ENCODE measurements at regions not wholly inside any gene's neighbourhood (a gene's known extent, or its start where the extent isn't known, plus 50 kb on each side); places are given as distances from the start of the nearest gene placed in this dataset.

DNA sequence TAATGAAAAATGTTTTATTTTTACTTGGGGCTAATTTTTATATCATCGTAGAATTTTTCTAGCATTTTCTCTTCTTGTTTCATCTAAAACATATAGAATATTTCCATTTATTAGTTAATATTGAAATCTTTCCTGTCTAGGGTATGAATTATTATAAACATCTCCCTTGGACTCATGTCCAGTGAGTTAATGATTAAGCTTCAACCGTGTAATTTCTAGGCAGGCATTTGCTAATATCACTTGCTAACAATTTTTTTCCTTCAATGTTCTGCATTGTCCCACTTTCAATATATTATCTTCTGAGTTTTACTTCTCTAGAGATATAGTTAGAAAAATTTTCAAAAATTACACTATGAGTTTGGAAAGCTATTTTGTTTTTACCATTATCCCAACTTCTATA, 1371.6 kb upstream of the EPHA6 start:
- DNase-seq (ENCODE audit: low read depth) = no peak
- TF ChIP-seq, protein P1, sequence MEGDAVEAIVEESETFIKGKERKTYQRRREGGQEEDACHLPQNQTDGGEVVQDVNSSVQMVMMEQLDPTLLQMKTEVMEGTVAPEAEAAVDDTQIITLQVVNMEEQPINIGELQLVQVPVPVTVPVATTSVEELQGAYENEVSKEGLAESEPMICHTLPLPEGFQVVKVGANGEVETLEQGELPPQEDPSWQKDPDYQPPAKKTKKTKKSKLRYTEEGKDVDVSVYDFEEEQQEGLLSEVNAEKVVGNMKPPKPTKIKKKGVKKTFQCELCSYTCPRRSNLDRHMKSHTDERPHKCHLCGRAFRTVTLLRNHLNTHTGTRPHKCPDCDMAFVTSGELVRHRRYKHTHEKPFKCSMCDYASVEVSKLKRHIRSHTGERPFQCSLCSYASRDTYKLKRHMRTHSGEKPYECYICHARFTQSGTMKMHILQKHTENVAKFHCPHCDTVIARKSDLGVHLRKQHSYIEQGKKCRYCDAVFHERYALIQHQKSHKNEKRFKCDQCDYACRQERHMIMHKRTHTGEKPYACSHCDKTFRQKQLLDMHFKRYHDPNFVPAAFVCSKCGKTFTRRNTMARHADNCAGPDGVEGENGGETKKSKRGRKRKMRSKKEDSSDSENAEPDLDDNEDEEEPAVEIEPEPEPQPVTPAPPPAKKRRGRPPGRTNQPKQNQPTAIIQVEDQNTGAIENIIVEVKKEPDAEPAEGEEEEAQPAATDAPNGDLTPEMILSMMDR (IDR thresholded peaks at IDR 0.05; ENCODE audit: low read depth, low read length, missing control alignments) = no peak
- no peak overlapping the region for H3K4me3 ChIP-seq (ENCODE audit: low read depth, low read length)

DNA sequence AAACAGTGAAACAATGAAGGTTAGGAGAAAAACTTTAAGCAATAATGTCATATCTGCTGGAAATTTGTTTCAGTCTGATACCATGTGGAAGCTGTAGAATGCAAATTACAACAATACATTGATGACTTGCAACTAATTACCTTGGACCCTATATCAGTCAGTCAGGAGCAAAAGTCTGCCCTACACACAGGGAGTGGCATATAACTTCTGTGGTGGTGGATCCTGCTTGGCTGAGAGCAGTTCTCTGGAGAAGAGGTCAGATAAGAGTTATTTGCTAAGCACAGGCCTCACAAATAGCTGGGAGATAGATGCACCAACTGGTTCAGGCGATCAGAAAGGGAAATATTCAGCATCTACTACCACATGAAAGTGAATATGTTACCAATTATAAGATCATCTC, 1364.6 kb upstream of the EPHA6 start:
- no peak for DNase-seq (ENCODE audit: low read depth)
- TF ChIP-seq, protein P1 (IDR thresholded peaks at IDR 0.05; ENCODE audit: low read depth, low read length, missing control alignments) = no peak
- no peak overlapping the region for H3K4me3 ChIP-seq (ENCODE audit: low read depth, low read length)

DNA sequence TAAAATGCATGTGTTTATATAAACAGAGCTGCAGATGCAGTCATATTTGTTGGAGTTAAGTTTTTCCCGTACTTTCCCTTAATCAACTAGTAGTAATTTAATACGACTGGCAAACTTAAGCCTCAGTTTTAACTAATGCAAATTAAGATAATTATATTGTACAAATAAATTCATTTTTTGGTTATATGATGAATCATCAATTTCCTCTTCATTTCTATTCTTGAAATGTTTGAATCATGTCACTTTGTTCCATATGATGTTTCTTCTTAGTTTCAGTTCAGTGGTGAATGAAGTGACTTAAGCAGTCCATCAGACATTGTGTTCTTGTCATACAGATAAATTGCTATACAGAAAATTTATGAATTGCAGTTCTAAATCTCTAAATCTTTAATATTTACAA, 1361.2 kb upstream of the EPHA6 start:
- TF ChIP-seq, protein P1 (IDR thresholded peaks at IDR 0.05; ENCODE audit: low read depth, low read length, missing control alignments) = no peak
- no peak for DNase-seq (ENCODE audit: low read depth)
- no peak overlapping the region for H3K4me3 ChIP-seq (ENCODE audit: low read depth, low read length)

DNA sequence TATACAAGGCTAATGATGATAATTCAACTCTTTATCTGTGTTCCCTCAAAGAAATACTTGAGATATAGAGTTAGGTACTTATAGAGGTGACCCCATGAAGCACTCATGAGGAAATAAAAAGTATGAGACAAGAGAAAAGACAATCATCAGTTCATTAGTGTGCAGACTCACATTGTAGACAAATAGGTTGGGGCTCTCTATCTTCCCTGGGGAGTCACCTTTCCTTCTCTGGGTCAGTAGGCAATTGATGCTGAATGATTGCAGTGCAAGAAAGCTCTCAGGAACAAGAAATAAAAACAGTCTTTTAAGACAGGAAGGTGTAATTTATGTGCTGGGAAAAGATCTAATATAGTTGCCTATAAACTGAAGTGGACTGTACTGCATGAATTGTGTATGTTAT, 1357.6 kb upstream of the EPHA6 start:
- TF ChIP-seq, protein P1 (IDR thresholded peaks at IDR 0.05; ENCODE audit: low read depth, low read length, missing control alignments) = no peak
- no peak overlapping the region for H3K4me3 ChIP-seq (ENCODE audit: low read depth, low read length)
- DNase-seq (ENCODE audit: low read depth) = no peak

DNA sequence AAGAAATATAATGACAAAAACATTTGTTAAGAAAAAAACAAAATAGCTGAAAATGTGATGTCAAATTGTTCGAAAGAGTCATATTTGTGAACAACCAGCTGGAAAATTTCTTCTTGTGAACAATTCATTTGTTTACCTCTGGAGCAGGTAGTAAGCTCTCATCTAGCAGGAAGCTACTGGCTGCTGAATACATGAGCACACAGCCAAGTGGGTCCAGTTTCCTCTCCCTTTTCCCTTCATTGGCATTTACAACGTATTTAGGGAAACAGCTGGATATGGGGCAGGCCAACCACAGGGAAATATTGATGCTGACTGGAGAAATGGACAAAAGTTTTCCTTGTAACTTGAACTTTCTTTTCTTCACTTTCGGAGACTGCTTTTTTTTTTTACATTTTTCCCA, 1354.7 kb upstream of the EPHA6 start:
- DNase-seq (ENCODE audit: low read depth) = no peak
- no peak overlapping the region for H3K4me3 ChIP-seq (ENCODE audit: low read depth, low read length)
- TF ChIP-seq, protein P1 (IDR thresholded peaks at IDR 0.05; ENCODE audit: low read depth, low read length, missing control alignments) = no peak

DNA sequence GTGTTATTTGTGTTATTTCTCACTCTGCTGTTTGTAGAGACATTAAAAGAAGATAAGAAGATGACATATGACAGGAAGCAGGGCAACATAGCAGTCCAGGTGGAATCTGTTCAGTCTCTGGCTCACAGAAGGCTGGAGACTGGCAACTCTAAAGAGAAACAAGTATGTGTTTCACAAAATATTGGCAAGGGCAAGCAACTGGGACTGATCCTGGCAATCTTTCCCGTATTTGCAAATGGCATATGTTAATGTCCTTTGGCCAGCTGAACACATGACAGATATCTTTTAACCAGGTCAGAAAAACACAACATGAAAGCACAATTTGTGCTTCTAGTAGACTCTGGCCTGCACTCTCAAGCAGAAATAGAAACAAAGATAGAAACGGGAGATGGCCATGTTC, 1354.1 kb upstream of the EPHA6 start:
- TF ChIP-seq, protein P1 (IDR thresholded peaks at IDR 0.05; ENCODE audit: low read depth, low read length, missing control alignments) = no peak
- H3K4me3 ChIP-seq (ENCODE audit: low read depth, low read length) = no peak overlapping the region
- no peak for DNase-seq (ENCODE audit: low read depth)

DNA sequence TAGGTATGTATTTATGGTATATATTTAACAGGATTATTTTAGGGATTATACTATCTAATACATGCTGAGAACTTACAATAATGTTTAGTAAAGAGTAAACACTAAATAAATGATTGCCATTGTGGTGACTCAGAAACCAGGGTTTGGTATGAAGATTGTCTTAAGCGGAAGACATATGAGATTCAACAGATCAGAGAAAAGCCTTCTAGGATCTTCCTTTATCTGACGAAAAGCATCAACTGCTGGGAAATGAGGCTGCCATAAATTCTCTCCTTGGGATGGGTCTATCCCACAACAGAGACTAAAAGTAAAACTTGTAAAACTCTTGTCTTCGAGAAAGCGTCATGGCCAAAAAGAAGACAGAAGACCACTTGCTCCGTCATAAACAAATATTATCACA, 1352.2 kb upstream of the EPHA6 start:
- TF ChIP-seq, protein P1 (IDR thresholded peaks at IDR 0.05; ENCODE audit: low read depth, low read length, missing control alignments) = no peak
- no peak overlapping the region for H3K4me3 ChIP-seq (ENCODE audit: low read depth, low read length)
- DNase-seq (ENCODE audit: low read depth) = no peak
